ENCODE measurements at regions not wholly inside any gene's neighbourhood (a gene's known extent, or its start where the extent isn't known, plus 50 kb on each side); places are given as distances from the start of the nearest gene placed in this dataset.

GRCh38 chr18:78540636-78541529 is 438.7 kb upstream of the SALL3 start:
- Histone ChIP-seq H3K36me3 (ENCODE audit: insufficient read depth, low read length) (no peaks in the 10 kb centered on the region), H3K9me2 (ENCODE audit: insufficient read depth, low read length) (no peaks in the 10 kb centered on the region), H3K27ac (ENCODE audit: low read length) (no peak overlapping the region), H3K79me2 (replicated peaks; ENCODE audit: insufficient read depth, low read length) (no peaks in the 10 kb centered on the region), H3K9me3 (ENCODE audit: low read length) (no peaks in the 10 kb centered on the region), H3K27me3 (ENCODE audit: insufficient read depth, low read depth, low read length) (no peaks in the 10 kb centered on the region), H4K20me1 (ENCODE audit: insufficient read depth) (no peaks in the 10 kb centered on the region), H2AFZ (ENCODE audit: low read depth, low read length) (no peak overlapping the region), H3K4me2 (ENCODE audit: low read length) (no peak overlapping the region), H3F3A (ENCODE audit: insufficient read depth, low read length, poor library complexity, severe bottlenecking) (no peaks in the 10 kb centered on the region), H3K9ac (ENCODE audit: low read length) (no peak overlapping the region), H3K4me3 (ENCODE audit: low read length) (no peak overlapping the region)
- TF ChIP-seq POLR2AphosphoS5 (IDR thresholded peaks at IDR 0.05) (no peak), EZH2 (IDR thresholded peaks at IDR 0.05; ENCODE audit: borderline replicate concordance, insufficient read depth, low read length, poor library complexity, severe bottlenecking) (no peak)

- no peaks in the 10 kb centered on the region for H3K27me3 ChIP-seq (ENCODE audit: insufficient read depth, low read depth, low read length)
- no peak overlapping the region for H3K4me3 ChIP-seq (ENCODE audit: low read length)
- H3K4me2 ChIP-seq (ENCODE audit: low read length): no peak overlapping the region
- H3K9me3 ChIP-seq (ENCODE audit: low read length): no peaks in the 10 kb centered on the region
- H3K36me3 ChIP-seq (ENCODE audit: insufficient read depth, low read length): no peaks in the 10 kb centered on the region
- H3K79me2 ChIP-seq (replicated peaks; ENCODE audit: insufficient read depth, low read length): no peaks in the 10 kb centered on the region
- no peak overlapping the region for H2AFZ ChIP-seq (ENCODE audit: low read depth, low read length)
- H4K20me1 ChIP-seq (ENCODE audit: insufficient read depth): no peaks in the 10 kb centered on the region
- no peak overlapping the region for H3K27ac ChIP-seq (ENCODE audit: low read length)
- no peak overlapping the region for H3K9ac ChIP-seq (ENCODE audit: low read length)
- TF ChIP-seq EP300 (conservative IDR thresholded peaks at IDR 0.05; ENCODE audit: poor library complexity, severe bottlenecking): peak; percentile 5
- no peak for TF ChIP-seq SMC3 (conservative IDR thresholded peaks at IDR 0.05; ENCODE audit: poor library complexity)
- no peaks in the 10 kb centered on the region for H3F3A ChIP-seq (ENCODE audit: insufficient read depth, low read length, poor library complexity, severe bottlenecking)
- H3K9me2 ChIP-seq (ENCODE audit: insufficient read depth, low read length): no peaks in the 10 kb centered on the region
Measured at GRCh38 chr18:78542204-78542603, 437.4 kb upstream of the SALL3 start.

GRCh38 chr18:78543201-78543725 is 436.4 kb upstream of the SALL3 start:
- Histone ChIP-seq H3K79me2 (replicated peaks; ENCODE audit: insufficient read depth, low read length) (no peaks in the 10 kb centered on the region), H3K4me3 (ENCODE audit: low read length) (no peak overlapping the region), H3K4me2 (ENCODE audit: low read length) (no peak overlapping the region), H2AFZ (ENCODE audit: low read depth, low read length) (no peak overlapping the region), H3F3A (ENCODE audit: insufficient read depth, low read length, poor library complexity, severe bottlenecking) (no peaks in the 10 kb centered on the region), H3K27me3 (ENCODE audit: insufficient read depth, low read depth, low read length) (no peaks in the 10 kb centered on the region), H3K9me2 (ENCODE audit: insufficient read depth, low read length) (no peaks in the 10 kb centered on the region), H4K20me1 (ENCODE audit: insufficient read depth) (no peaks in the 10 kb centered on the region), H3K9ac (ENCODE audit: low read length) (no peak overlapping the region), H3K27ac (ENCODE audit: low read length) (no peak overlapping the region), H3K36me3 (ENCODE audit: insufficient read depth, low read length) (no peaks in the 10 kb centered on the region), H3K9me3 (ENCODE audit: low read length) (no peaks in the 10 kb centered on the region)
- TF ChIP-seq EP300 (conservative IDR thresholded peaks at IDR 0.05; ENCODE audit: poor library complexity, severe bottlenecking) (no peak), REST (IDR thresholded peaks at IDR 0.05; ENCODE audit: borderline replicate concordance) (no peak), TAF1 (IDR thresholded peaks at IDR 0.05; ENCODE audit: low read depth) (no peak), CTCF (IDR thresholded peaks at IDR 0.05; ENCODE audit: poor library complexity, severe bottlenecking) (no peak), EZH2 (IDR thresholded peaks at IDR 0.05; ENCODE audit: borderline replicate concordance, insufficient read depth, low read length, poor library complexity, severe bottlenecking) (no peak), SMC3 (conservative IDR thresholded peaks at IDR 0.05; ENCODE audit: poor library complexity) (no peak), MXI1 (conservative IDR thresholded peaks at IDR 0.05; ENCODE audit: poor library complexity, severe bottlenecking) (no peak), POLR2AphosphoS5 (IDR thresholded peaks at IDR 0.05) (no peak), RAD21 (conservative IDR thresholded peaks at IDR 0.05) (no peak)
